Femur (tissue), 1 donor: ENCODE measurements at regions not wholly inside any gene's neighbourhood (a gene's known extent, or its start where the extent isn't known, plus 50 kb on each side); places are given as distances from the start of the nearest gene placed in this dataset.
"Not testable (repeated sequence)": the region's sequence is repeated elsewhere in the genome, so short reads cannot be mapped to it uniquely, and the experiment has no call there.

Experiments
- DNase-seq: peaks from one replicate; pipeline ENCODE4 v3.0.0-alpha.2; 2017

DNA sequence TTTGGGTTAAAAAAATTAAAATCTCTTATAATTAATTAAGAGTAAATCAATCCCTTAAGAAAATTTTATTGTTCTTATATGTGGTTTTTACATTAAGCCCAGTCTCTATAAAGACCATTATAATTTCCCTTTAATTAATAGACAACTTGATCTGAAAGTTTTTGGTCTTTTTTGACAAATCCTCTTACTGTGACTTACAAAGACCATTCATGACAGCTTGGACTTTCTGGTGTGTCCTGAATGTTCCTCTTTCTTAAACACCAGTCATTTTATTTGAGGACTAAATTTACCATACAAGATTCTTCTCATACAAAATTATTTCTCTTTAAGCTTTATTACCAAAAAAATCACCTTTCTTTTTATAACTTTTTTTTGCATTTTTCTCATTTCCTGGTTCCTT is 368.3 kb downstream of the ADGRD1 start:
- DNase-seq, result no peak

GRCh38 chr12:131322460-131322859 is 368.8 kb downstream of the ADGRD1 start:
- DNase-seq, result not testable (repeated sequence)

DNA sequence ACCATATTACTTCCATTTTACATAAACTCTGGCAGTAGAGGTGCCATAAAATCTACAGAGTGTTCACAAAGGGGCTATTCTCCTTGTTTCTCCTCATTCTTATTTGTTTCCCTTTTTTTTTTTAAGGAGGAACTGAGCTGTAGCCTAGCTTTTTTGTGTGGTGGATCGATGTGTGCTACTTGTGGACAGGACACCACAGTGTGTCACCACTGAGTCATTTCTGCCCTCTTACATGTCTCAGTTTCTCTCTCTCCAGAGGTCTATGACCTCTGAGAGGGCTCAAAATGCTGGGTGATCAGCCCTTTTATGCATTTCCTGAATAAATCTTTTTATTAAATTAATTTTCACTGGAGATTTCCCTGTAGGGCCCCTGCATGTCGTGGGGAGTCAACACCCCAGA is 370.2 kb downstream of the ADGRD1 start:
- no peak for DNase-seq

GRCh38 chr12:131327521-131328488 is 374.1 kb downstream of the ADGRD1 start:
- no peak for DNase-seq

DNA sequence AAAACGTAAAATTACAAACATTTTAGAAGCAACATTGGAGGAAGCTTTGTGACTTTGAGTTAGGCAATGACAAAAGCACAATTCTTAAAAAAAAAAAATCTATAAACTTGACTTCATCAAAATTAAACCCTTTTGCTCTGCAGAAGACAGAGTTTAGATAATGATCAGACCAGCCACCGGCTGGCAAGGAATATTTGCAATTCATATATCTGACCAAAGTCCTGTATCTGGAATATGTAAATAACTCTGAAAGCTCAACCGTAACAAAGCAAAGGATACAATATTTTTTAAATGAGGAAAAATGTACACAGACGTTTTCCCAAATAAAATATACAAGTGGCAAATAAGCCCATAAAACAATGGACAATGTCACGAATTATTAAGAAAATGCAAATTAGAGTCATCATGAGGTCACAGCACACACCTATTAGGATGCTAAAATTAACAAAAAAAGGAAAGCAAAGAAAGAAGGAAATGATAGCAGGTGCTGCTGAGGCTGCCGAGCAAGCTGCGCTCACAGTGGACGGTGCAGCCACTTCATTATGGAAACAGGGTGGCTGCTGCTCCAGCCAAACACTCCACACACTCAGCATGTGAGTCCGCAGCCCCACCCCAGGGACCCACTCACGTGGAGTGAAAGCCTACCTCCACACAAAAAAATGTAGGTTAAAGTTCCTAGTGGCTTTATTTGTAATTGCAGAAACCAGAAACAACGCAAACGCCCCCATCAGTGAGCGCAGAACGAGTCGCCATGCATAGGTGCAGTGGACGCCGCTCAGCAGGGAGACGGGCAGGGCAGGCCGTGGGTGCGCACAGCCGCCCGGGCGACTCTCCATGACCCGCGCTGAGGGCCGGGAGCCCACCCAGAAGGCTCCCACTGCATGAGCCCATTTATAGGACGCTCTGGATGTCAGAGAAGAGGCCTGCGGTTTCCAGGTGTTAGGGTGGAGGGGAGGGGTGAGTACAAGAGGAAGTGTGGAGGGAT is 375.4 kb downstream of the ADGRD1 start:
- not testable (repeated sequence) for DNase-seq

- DNase-seq, result no peak
Measured at GRCh38 chr12:131330106-131330815, 376.6 kb downstream of the ADGRD1 start.

- DNase-seq, result no peak
Measured at GRCh38 chr12:131331148-131331750, 377.5 kb downstream of the ADGRD1 start.

DNA sequence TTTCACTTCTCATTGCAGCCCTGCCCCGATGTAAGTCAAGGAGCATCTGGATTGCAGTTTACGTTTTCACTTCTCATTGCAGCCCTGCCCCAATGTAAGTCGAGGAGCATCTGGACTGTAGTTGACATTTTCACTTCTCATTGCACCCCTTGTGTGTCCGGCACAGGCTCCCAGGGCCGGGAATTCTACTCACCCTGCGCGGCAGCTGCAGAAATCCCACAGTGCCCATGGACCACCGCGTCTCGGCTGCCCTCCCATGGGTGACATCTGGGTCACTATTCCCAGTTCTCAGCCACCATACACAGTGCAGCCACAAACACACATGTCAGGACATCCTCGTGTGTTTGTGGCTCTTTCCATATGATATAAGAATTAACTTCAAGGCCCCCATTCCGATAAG is 378.5 kb downstream of the ADGRD1 start:
- no peak for DNase-seq

- no peak for DNase-seq
Measured at GRCh38 chr12:131333136-131333535, 377.8 kb upstream of the SFSWAP start.

- DNase-seq, result no peak
Measured at GRCh38 chr12:131333621-131334440, 377.1 kb upstream of the SFSWAP start.

DNA sequence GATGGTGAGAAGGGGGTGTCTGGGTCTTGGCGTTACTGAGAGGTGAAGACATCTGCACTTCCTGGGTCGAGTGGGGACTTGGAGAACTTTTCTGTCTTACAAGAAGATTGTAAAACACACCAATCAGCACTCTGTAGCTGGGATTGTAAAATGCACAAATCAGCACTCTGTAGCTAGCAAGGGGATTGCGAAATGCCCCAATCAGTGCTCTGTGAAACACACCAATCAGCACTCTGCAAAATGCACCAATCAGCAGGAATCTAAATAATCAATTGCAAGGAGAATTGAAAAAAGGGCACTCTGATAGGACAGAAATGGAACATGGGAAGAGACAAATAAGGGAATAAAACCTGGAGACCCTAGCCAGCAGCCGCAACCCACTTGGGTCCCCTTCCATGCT is 376.1 kb upstream of the SFSWAP start:
- no peak for DNase-seq

- DNase-seq, result no peak
Measured at GRCh38 chr12:131335456-131335855, 375.4 kb upstream of the SFSWAP start.

DNA sequence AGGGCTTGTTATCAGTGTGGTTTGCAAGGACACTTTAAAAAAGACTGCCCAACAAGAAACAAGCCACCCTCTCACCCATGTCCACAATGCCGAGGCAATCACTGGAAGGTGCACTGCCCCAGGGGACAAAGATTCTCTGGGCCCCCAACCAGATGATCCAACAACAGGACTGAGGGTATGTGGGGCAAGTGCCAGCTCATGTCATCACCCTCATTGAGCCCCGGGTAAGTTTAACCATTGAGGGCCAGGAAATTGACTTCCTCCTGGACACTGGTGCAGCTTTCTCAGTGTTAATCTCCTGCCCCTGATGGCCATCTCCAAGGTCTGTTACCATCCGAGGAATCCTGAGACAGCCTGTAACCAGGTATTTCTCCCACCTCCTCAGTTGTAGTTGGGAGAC is 373.0 kb upstream of the SFSWAP start:
- not testable (repeated sequence) for DNase-seq

DNA sequence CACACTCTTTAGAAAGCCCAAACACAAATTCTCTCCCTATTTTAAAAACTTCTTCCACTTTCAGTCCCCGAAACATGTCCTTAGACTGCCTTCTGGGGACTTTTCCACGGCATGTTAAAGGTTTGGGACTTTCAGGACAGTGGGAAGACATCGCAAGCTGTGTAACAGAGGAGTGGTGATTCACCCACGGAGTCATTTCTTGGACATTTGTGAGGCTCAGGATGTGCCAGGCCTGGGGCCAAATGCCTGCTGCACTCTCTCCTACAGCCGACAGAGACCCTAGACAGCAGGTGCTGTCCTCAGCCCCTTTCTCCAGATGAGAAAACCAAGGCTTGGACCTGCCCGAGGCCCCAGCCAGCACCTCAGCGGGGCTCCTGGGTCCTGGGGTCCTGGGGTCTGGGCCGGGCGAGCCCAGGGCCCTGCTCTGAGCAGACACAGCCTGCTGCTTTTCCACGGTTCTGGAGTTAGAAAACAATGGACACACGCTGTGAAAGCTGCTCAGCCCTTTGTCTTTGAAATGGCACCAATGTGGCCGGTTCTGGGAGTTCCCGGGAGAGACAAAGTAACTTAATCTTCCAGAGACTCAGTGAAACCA is 370.2 kb upstream of the SFSWAP start:
- DNase-seq, result no peak

- DNase-seq, result not testable (repeated sequence)
Measured at GRCh38 chr12:131341608-131342007, 369.3 kb upstream of the SFSWAP start.

DNA sequence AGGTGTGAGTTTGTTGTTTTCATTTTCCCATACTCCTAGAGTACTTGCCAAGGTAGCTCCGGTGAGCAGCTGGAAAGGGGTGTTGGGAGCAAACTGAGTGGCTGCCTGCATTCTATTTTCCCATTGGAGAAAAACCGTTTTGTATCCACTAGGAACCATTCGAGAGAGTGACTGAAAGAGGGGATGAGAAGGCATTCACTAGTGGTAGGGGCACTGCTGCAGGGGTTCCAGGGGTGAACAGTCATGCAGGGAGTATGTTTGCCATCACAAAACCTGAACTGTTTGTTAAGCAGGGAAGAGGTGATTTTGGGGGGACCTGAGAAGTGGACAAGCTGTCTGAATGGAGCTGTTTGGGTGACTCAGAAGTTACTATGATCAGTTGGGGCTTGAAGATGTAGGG is 367.5 kb upstream of the SFSWAP start:
- not testable (repeated sequence) for DNase-seq

- DNase-seq, result not testable (repeated sequence)
Measured at GRCh38 chr12:131344715-131345520, 366.0 kb upstream of the SFSWAP start.

DNA sequence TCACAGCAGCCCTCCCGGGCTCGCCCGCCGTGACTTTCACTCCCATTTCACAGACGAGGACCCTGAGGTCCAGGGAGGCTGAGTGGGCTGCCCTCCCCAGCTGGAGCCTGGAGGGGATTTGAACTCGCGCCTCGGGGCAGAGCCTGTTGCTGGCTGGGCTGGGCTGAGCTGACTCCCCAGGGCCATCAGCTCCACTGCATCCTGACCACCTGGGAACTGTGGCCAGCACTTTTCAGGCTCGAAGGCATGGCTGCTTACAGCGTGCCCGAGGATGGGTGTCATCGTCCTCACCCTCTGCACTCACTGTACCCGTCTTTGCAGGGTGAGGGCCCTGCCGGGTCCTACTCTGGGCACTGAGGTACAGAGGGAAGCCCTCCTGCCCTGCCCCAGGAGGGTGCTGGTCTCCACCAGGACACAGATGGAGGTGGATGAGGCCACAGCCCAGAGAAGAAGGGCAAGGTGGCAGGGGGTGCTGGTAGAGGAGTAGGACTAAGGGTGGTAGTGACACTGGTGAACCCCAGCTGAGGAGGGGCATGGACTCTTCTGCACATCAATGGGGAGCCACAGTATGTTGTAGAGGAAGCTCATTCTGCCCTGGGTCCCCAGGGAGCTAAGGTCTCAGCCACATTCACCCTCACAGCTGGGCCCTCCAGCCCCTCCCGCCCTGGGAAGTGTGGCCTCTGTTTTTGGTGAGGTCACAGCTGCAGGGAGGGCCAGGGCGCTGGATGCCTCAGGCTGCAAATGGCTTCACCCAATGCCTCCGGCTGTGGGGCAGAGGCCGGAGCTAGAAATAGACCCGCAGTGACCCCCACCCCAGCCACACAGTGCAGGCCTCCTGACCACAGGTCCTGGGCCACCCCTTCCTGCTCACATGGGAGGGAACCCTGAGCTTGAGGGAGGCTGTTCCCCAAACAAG is 365.1 kb upstream of the SFSWAP start:
- DNase-seq, result peak; percentile 34
